Parathyroid adenoma (tissue), 2 donors: ENCODE measurements at regions not wholly inside any gene's neighbourhood (a gene's known extent, or its start where the extent isn't known, plus 50 kb on each side); places are given as distances from the start of the nearest gene placed in this dataset.

Source experiments
- H2AFZ ChIP-seq: fragments of 300-600 bp; sonication (generic); one replicate; pipeline ENCODE4 v1.7.0; 2017; ENCODE audit warnings: antibody characterized with exemption, mild to moderate bottlenecking
- H3K27ac ChIP-seq: fragments of 300-600 bp; sonication (generic); one replicate; pipeline ENCODE4 v1.7.0; 2017
- H3K27me3 ChIP-seq: fragments of 300-600 bp; sonication (generic); one replicate; pipeline ENCODE4 v1.7.0; 2017; ENCODE audit warnings: low read length; ENCODE audit not compliant: control insufficient read depth, insufficient read depth
- H3K36me3 ChIP-seq: fragments of 300-600 bp; sonication (generic); one replicate; pipeline ENCODE4 v1.7.0; 2017; ENCODE audit warnings: low read length; ENCODE audit not compliant: control insufficient read depth, insufficient read depth
- H3K4me1 ChIP-seq: fragments of 300-600 bp; sonication (generic); one replicate; pipeline ENCODE4 v1.7.0; 2017; ENCODE audit warnings: control low read depth
- H3K4me2 ChIP-seq: fragments of 300-600 bp; sonication (generic); one replicate; pipeline ENCODE4 v1.7.0; 2017; ENCODE audit warnings: low read length
- H3K4me3 ChIP-seq: fragments of 300-600 bp; sonication (generic); one replicate; pipeline ENCODE4 v1.7.0; 2017; ENCODE audit warnings: low read depth, low read length
- H3K79me2 ChIP-seq: fragments of 300-600 bp; sonication (generic); one replicate; pipeline ENCODE4 v1.7.0; 2017; ENCODE audit warnings: control low read depth
- H3K9ac ChIP-seq: fragments of 300-600 bp; sonication (generic); one replicate; pipeline ENCODE4 v1.7.0; 2017; ENCODE audit warnings: mild to moderate bottlenecking
- H3K9me3 ChIP-seq: fragments of 300-600 bp; sonication (generic); one replicate; pipeline ENCODE4 v1.7.0; 2017; ENCODE audit warnings: low read length; ENCODE audit not compliant: control insufficient read depth
- CTCF ChIP-seq: fragments of 300-600 bp; sonication (generic); IDR thresholded peaks from one replicate; pipeline ENCODE4 v1.7.0; 2017; ENCODE audit warnings: antibody characterized with exemption, mild to moderate bottlenecking
- donor health status: primary hyperparathyroidism.

- H3K4me3 ChIP-seq = no peak overlapping the region
- H3K27me3 ChIP-seq = no peaks in the 10 kb centered on the region
- H3K27ac ChIP-seq = no peak overlapping the region
- H3K9me3 ChIP-seq = no peaks in the 10 kb centered on the region
- no peak for TF ChIP-seq CTCF
- no peak overlapping the region for H2AFZ ChIP-seq
- H3K4me1 ChIP-seq = no peaks in the 10 kb centered on the region
- no peaks in the 10 kb centered on the region for H3K79me2 ChIP-seq
- H3K36me3 ChIP-seq = no peaks in the 10 kb centered on the region
- H3K4me2 ChIP-seq = no peak overlapping the region
- H3K9ac ChIP-seq = no peak overlapping the region
These were observed 1848.6 kb upstream of the CELF4 start for GRCh38 chr18:39414009-39414700.

GRCh38 chr18:39406941-39407340 lies 1841.3 kb upstream of the CELF4 start:
- no peak overlapping the region for H2AFZ ChIP-seq
- H3K4me2 ChIP-seq = no peak overlapping the region
- no peak for TF ChIP-seq CTCF

GRCh38 chr18:39403121-39403520 lies 1837.5 kb upstream of the CELF4 start:
- Histone ChIP-seq H3K79me2 (no peaks in the 10 kb centered on the region), H3K4me2 (no peak overlapping the region), H2AFZ (no peak overlapping the region), H3K9me3 (no peaks in the 10 kb centered on the region), H3K4me3 (no peak overlapping the region), H3K27ac (no peak overlapping the region), H3K9ac (no peak overlapping the region), H3K36me3 (no peaks in the 10 kb centered on the region), H3K4me1 (no peaks in the 10 kb centered on the region), H3K27me3 (no peaks in the 10 kb centered on the region)
- no peak for TF ChIP-seq CTCF

More at GRCh38 chr18:39406941-39407340, 1841.3 kb upstream of the CELF4 start:
- H3K4me3 ChIP-seq = no peak overlapping the region
- no peaks in the 10 kb centered on the region for H3K36me3 ChIP-seq
- no peaks in the 10 kb centered on the region for H3K79me2 ChIP-seq
- H3K27ac ChIP-seq = no peak overlapping the region
- no peak overlapping the region for H3K9ac ChIP-seq
- no peaks in the 10 kb centered on the region for H3K9me3 ChIP-seq
- no peaks in the 10 kb centered on the region for H3K27me3 ChIP-seq
- no peaks in the 10 kb centered on the region for H3K4me1 ChIP-seq

GRCh38 chr18:39399662-39400061 lies 1834.1 kb upstream of the CELF4 start:
- no peaks in the 10 kb centered on the region for H3K79me2 ChIP-seq
- no peak overlapping the region for H3K4me2 ChIP-seq
- H3K4me3 ChIP-seq = no peak overlapping the region
- no peak overlapping the region for H2AFZ ChIP-seq
- no peak for TF ChIP-seq CTCF
- H3K36me3 ChIP-seq = no peaks in the 10 kb centered on the region
- no peaks in the 10 kb centered on the region for H3K27me3 ChIP-seq
- H3K4me1 ChIP-seq = no peaks in the 10 kb centered on the region
- H3K9me3 ChIP-seq = no peaks in the 10 kb centered on the region
- no peak overlapping the region for H3K27ac ChIP-seq
- no peak overlapping the region for H3K9ac ChIP-seq

GRCh38 chr18:39396168-39396567 lies 1830.6 kb upstream of the CELF4 start:
- no peak for TF ChIP-seq CTCF
- Histone ChIP-seq H3K36me3 (no peaks in the 10 kb centered on the region), H3K9ac (no peak overlapping the region), H2AFZ (no peak overlapping the region), H3K4me2 (no peak overlapping the region), H3K27me3 (no peaks in the 10 kb centered on the region), H3K4me1 (no peaks in the 10 kb centered on the region), H3K4me3 (no peak overlapping the region), H3K79me2 (no peaks in the 10 kb centered on the region), H3K9me3 (no peaks in the 10 kb centered on the region), H3K27ac (no peak overlapping the region)
